GM12892 (cell line): ENCODE measurements at regions not wholly inside any gene's neighbourhood (a gene's known extent, or its start where the extent isn't known, plus 50 kb on each side); places are given as distances from the start of the nearest gene placed in this dataset.

Experiments
- POLR2AphosphoS5 ChIP-seq: IDR thresholded peaks from 2 replicates; pipeline ENCODE4 v1.6.1; 2011; ENCODE audit warnings: low read depth, low read length, control low read depth
- TAF1 ChIP-seq: IDR thresholded peaks from 2 replicates; pipeline ENCODE4 v1.6.1; 2011; ENCODE audit warnings: low read depth, mild to moderate bottlenecking, control low read depth, low read length, borderline replicate concordance

DNA sequence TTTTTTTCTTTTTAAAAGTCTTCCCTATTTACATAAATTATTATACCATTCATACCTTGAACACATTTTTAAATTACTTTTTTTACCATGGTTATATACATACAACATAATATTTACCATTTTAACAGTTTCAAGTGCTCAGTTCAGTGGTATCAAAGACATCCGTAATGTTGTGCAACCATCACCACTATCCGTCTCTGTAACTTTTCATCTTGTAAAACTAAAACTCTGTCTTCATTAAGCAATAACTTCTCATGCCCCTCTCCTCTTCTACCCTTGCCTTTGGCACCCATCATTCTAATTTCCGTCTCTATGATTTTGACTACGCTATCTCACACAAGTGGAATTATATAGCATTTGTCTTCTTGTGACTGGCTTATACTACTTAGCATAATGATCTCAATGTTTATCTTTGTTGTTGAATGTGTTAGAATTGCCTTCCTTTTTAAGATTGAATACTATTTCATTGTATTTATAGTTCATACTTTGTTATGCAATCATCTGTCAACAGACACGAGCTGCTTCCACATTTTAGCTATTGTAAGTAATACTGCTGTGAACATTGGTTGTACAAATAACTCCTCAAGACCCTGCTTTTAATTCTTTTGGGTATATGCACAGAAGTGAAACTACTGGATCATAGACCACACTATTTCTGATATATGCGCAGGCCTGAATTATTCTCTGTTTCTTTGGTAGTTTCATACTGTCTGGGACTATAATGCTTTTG is 689.5 kb upstream of the NCAM2 start:
- TF ChIP-seq TAF1 = no peak
- TF ChIP-seq POLR2AphosphoS5 = no peak
